A673 (cell line): ENCODE measurements at regions not wholly inside any gene's neighbourhood (a gene's known extent, or its start where the extent isn't known, plus 50 kb on each side); places are given as distances from the start of the nearest gene placed in this dataset.

ENCODE experiments used
- BruUV-seq: library from RNA; stranded (reverse); fragments of 400-500 nt; replicated peaks from 2 replicates; lab custom pipeline; 2021; lab: Mats Ljungman, UMichigan
- CTCF ChIA-PET: fragments of 300-600 bp; sonication (Branson Sonifier 250); formaldehyde crosslinking; loops from one replicate; lab custom pipeline; 2022; ENCODE audit warnings: antibody characterized with exemption; lab: Charles Lee
- POLR2A ChIA-PET: fragments of 300-600 bp; sonication (Branson Sonifier 250); formaldehyde crosslinking; loops from one replicate; lab custom pipeline; 2022; ENCODE audit warnings: antibody characterized with exemption; ENCODE audit not compliant: low non-redundant PET; lab: Charles Lee
- DNase-seq: peaks from one replicate; pipeline ENCODE4 v3.0.0-alpha.2; 2015; ENCODE audit warnings: low spot score
- H3K27ac ChIP-seq: fragments of 200-600 bp; sonication (generic); 2 replicates; pipeline ENCODE4 v1.5.1; 2016; ENCODE audit warnings: mixed run types, low read depth, mild to moderate bottlenecking, mixed read lengths, antibody characterized with exemption, low read length; ENCODE audit not compliant: poor library complexity, severe bottlenecking
- H3K27me3 ChIP-seq: fragments of 200-600 bp; sonication (generic); replicated peaks from 2 replicates; pipeline ENCODE4 v1.6.1; 2017; ENCODE audit warnings: mixed run types, low read depth, mild to moderate bottlenecking, mixed read lengths, antibody characterized with exemption, low read length; ENCODE audit not compliant: insufficient read depth, poor library complexity
- H3K36me3 ChIP-seq: fragments of 200-600 bp; sonication (generic); 2 replicates; pipeline ENCODE4 v1.6.1; 2016; ENCODE audit warnings: mixed run types, mild to moderate bottlenecking, mixed read lengths, antibody characterized with exemption, low read length; ENCODE audit not compliant: insufficient read depth, poor library complexity, severe bottlenecking
- H3K4me1 ChIP-seq: fragments of 200-600 bp; sonication (generic); 2 replicates; pipeline ENCODE4 v1.6.1; 2017; ENCODE audit warnings: mixed run types, mild to moderate bottlenecking, mixed read lengths, antibody characterized with exemption, low read length; ENCODE audit not compliant: insufficient read depth, poor library complexity, severe bottlenecking
- H3K4me3 ChIP-seq: fragments of 200-600 bp; sonication (generic); 2 replicates; pipeline ENCODE4 v1.5.1; 2016; ENCODE audit warnings: low read depth, mixed run types, mild to moderate bottlenecking, mixed read lengths, low read length; ENCODE audit not compliant: poor library complexity, severe bottlenecking
- H3K9me3 ChIP-seq: fragments of 200-600 bp; sonication (generic); 2 replicates; pipeline ENCODE4 v1.6.1; 2016; ENCODE audit warnings: mixed run types, low read depth, mild to moderate bottlenecking, mixed read lengths, antibody characterized with exemption, low read length; ENCODE audit not compliant: poor library complexity, severe bottlenecking
- CTCF ChIP-seq: fragments of 300-800, 200-600 bp; sonication (generic); conservative IDR thresholded peaks from 2 replicates; pipeline ENCODE4 v1.5.1; 2017; ENCODE audit warnings: low read depth, mild to moderate bottlenecking, antibody characterized with exemption, low read length, moderate library complexity, mixed read lengths
- EZH2 ChIP-seq: fragments of 200-600 bp; sonication (generic); IDR thresholded peaks from 2 replicates; pipeline ENCODE4 v1.6.1; 2017; ENCODE audit warnings: borderline replicate concordance, low read depth, mild to moderate bottlenecking, mixed read lengths, antibody characterized with exemption, low read length; ENCODE audit not compliant: poor library complexity, severe bottlenecking
- intact Hi-C: fragments of 100-400 bp; cut with micrococcal nuclease; formaldehyde crosslinking; loops from one replicate; pipeline ENCODE4 v1.10.0; 2022; ENCODE audit not compliant: unreplicated experiment

GRCh38 chr17:54836723-54837462 lies 63.8 kb upstream of the TOM1L1 start:
- Histone ChIP-seq H3K4me1 (peaks cover 10% of the 10 kb centered on the region), H3K9me3 (no peaks in the 10 kb centered on the region), H3K4me3 (no peak overlapping the region), H3K27me3 (no peaks in the 10 kb centered on the region), H3K36me3 (no peaks in the 10 kb centered on the region), H3K27ac (no peak overlapping the region)
- DNase-seq, result no peak
- BruUV-seq, result no TSS peak
- intact Hi-C loops, result no loop called here
- CTCF ChIA-PET, result no interaction called here
- POLR2A ChIA-PET, result no interaction called here
- no peak for TF ChIP-seq CTCF
- TF ChIP-seq EZH2, result no peak

GRCh38 chr17:54838651-54839421 lies 61.8 kb upstream of the TOM1L1 start:
- Histone ChIP-seq H3K4me3 (no peak overlapping the region), H3K36me3 (no peaks in the 10 kb centered on the region), H3K9me3 (no peaks in the 10 kb centered on the region), H3K4me1 (peaks cover 5% of the 10 kb centered on the region), H3K27me3 (no peaks in the 10 kb centered on the region), H3K27ac (no peak overlapping the region)
- POLR2A ChIA-PET, result no interaction called here
- DNase-seq, result no peak
- BruUV-seq, result no TSS peak
- CTCF ChIA-PET, result no interaction called here
- intact Hi-C loops, result no loop called here
- TF ChIP-seq CTCF, result no peak
- no peak for TF ChIP-seq EZH2

- intact Hi-C loops, result no loop called here
- no peak for TF ChIP-seq EZH2
- no peak for TF ChIP-seq CTCF
- Histone ChIP-seq H3K4me1 (peaks cover 2% of the 10 kb centered on the region), H3K27ac (no peak overlapping the region), H3K36me3 (no peaks in the 10 kb centered on the region), H3K9me3 (no peaks in the 10 kb centered on the region), H3K4me3 (no peak overlapping the region), H3K27me3 (no peaks in the 10 kb centered on the region)
- ChIA-PET CTCF (no interaction called here), POLR2A (no interaction called here)
- DNase-seq, result no peak
- BruUV-seq, result no TSS peak
Observed at GRCh38 chr17:54839447-54839846, 61.2 kb upstream of the TOM1L1 start.
